ENCODE measurements at regions not wholly inside any gene's neighbourhood (a gene's known extent, or its start where the extent isn't known, plus 50 kb on each side); places are given as distances from the start of the nearest gene placed in this dataset.

DNA sequence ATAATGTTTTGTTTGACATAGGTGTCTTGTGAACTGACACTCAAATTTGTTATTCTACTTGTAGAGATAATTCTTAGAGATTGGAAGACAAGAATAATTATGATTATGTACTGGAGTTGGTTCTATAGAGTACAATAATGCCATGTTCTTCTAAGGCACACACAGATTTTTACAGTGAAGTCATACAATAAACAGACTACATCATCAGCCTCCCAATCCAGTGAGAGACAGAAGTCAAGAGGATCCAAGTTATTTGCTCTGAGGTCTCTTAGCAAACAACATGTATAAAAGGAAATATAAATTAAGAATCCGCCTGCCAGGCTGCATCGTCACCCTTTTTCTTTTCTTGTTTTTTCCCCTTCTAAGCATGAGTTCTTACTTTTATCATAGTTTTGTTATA lies 613.5 kb upstream of the SETBP1 start:
- TF ChIP-seq, protein P1, sequence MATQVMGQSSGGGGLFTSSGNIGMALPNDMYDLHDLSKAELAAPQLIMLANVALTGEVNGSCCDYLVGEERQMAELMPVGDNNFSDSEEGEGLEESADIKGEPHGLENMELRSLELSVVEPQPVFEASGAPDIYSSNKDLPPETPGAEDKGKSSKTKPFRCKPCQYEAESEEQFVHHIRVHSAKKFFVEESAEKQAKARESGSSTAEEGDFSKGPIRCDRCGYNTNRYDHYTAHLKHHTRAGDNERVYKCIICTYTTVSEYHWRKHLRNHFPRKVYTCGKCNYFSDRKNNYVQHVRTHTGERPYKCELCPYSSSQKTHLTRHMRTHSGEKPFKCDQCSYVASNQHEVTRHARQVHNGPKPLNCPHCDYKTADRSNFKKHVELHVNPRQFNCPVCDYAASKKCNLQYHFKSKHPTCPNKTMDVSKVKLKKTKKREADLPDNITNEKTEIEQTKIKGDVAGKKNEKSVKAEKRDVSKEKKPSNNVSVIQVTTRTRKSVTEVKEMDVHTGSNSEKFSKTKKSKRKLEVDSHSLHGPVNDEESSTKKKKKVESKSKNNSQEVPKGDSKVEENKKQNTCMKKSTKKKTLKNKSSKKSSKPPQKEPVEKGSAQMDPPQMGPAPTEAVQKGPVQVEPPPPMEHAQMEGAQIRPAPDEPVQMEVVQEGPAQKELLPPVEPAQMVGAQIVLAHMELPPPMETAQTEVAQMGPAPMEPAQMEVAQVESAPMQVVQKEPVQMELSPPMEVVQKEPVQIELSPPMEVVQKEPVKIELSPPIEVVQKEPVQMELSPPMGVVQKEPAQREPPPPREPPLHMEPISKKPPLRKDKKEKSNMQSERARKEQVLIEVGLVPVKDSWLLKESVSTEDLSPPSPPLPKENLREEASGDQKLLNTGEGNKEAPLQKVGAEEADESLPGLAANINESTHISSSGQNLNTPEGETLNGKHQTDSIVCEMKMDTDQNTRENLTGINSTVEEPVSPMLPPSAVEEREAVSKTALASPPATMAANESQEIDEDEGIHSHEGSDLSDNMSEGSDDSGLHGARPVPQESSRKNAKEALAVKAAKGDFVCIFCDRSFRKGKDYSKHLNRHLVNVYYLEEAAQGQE (IDR thresholded peaks at IDR 0.05; ENCODE audit: insufficient replicate concordance, low read depth) = no peak
- TF ChIP-seq SPI1 (IDR thresholded peaks at IDR 0.05; ENCODE audit: borderline replicate concordance, low read depth) (no peak), POLR2AphosphoS5 (IDR thresholded peaks at IDR 0.05; ENCODE audit: low read depth) (no peak), GABPA (IDR thresholded peaks at IDR 0.05; ENCODE audit: low read depth) (no peak)
- TF ChIP-seq, protein P2, sequence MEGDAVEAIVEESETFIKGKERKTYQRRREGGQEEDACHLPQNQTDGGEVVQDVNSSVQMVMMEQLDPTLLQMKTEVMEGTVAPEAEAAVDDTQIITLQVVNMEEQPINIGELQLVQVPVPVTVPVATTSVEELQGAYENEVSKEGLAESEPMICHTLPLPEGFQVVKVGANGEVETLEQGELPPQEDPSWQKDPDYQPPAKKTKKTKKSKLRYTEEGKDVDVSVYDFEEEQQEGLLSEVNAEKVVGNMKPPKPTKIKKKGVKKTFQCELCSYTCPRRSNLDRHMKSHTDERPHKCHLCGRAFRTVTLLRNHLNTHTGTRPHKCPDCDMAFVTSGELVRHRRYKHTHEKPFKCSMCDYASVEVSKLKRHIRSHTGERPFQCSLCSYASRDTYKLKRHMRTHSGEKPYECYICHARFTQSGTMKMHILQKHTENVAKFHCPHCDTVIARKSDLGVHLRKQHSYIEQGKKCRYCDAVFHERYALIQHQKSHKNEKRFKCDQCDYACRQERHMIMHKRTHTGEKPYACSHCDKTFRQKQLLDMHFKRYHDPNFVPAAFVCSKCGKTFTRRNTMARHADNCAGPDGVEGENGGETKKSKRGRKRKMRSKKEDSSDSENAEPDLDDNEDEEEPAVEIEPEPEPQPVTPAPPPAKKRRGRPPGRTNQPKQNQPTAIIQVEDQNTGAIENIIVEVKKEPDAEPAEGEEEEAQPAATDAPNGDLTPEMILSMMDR (IDR thresholded peaks at IDR 0.05; ENCODE audit: insufficient read depth, low read length) = no peak
- Histone ChIP-seq H3K4me3 (replicated peaks; ENCODE audit: insufficient read depth, low read length) (no peak overlapping the region), H3K27me3 (ENCODE audit: insufficient read depth, poor library complexity, severe bottlenecking) (peaks cover 9% of the 10 kb centered on the region), H3K27ac (replicated peaks) (no peak overlapping the region)
- DNase-seq (ENCODE audit: low read depth in 1 of 2, low spot score in 1 of 2) = no peak

DNA sequence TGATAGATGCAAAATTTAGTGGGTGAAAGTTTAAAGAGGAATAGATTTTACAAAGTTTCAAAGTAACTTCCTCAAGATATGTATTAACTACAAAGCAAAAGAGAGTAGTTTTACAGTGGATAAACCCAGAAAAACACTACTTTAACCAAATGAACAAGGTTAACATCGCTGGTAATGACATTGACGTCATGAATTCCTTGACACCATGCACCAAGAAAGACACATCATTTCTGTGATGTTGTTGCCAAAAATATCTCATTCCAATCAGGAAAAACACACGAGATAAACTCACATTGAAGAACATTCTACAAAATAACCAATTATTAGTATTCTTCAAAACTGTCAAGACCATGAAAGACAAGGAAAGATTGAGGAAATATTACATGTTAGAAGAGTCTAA lies 605.6 kb upstream of the SETBP1 start:
- TF ChIP-seq, protein P1 (IDR thresholded peaks at IDR 0.05; ENCODE audit: insufficient replicate concordance, low read depth) = no peak
- TF ChIP-seq, protein P2 (IDR thresholded peaks at IDR 0.05; ENCODE audit: insufficient read depth, low read length) = no peak
- TF ChIP-seq POLR2AphosphoS5 (IDR thresholded peaks at IDR 0.05; ENCODE audit: low read depth) (no peak), GABPA (IDR thresholded peaks at IDR 0.05; ENCODE audit: low read depth) (no peak), SPI1 (IDR thresholded peaks at IDR 0.05; ENCODE audit: borderline replicate concordance, low read depth) (no peak)
- no peak overlapping the region for H3K4me3 ChIP-seq (replicated peaks; ENCODE audit: insufficient read depth, low read length)
- H3K27ac ChIP-seq (replicated peaks) = no peak overlapping the region
- no peaks in the 10 kb centered on the region for H3K27me3 ChIP-seq (ENCODE audit: insufficient read depth, poor library complexity, severe bottlenecking)
- no peak for DNase-seq (ENCODE audit: low read depth in 1 of 2, low spot score in 1 of 2)

DNA sequence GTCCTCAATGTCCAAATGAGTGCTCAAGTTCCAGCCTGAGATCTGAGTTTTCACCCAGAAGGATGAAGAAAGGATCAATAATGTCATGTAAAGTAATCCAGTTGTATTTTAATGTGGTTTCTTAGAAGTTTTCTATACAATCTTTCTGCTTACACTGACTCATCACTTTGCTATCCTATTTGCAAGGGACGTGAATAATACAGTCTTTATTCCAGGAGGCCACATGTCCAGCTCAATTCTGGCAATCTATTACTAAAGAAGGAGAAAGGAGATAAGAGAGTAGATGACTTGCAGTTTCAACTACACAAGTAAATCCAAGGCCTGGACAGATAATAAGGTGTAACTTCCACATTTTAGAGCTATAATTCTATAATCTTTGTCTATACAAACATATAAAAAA lies 601.1 kb upstream of the SETBP1 start:
- Histone ChIP-seq H3K4me3 (replicated peaks; ENCODE audit: insufficient read depth, low read length) (no peak overlapping the region), H3K27me3 (ENCODE audit: insufficient read depth, poor library complexity, severe bottlenecking) (no peaks in the 10 kb centered on the region), H3K27ac (replicated peaks) (no peak overlapping the region)
- no peak for DNase-seq (ENCODE audit: low read depth in 1 of 2, low spot score in 1 of 2)
- TF ChIP-seq SPI1 (IDR thresholded peaks at IDR 0.05; ENCODE audit: borderline replicate concordance, low read depth) (no peak), POLR2AphosphoS5 (IDR thresholded peaks at IDR 0.05; ENCODE audit: low read depth) (no peak)
- TF ChIP-seq, protein P1 (IDR thresholded peaks at IDR 0.05; ENCODE audit: insufficient replicate concordance, low read depth) = no peak

Data from HL-60 (cell line).